Skin epidermis (tissue), 12 donors: ENCODE measurements at regions not wholly inside any gene's neighbourhood (a gene's known extent, or its start where the extent isn't known, plus 50 kb on each side); places are given as distances from the start of the nearest gene placed in this dataset.

Source experiments
- H3K27ac ChIP-seq, 21 experiments: fragments of 200-600 bp; sonication (generic) in 11 of 21; one replicate each; pipeline ENCODE4 v1.5.0; 2020; ENCODE audit warnings: mild to moderate bottlenecking in 3 of 21, inconsistent platforms in 2 of 21, moderate library complexity in 2 of 21
- H3K4me3 ChIP-seq, 7 experiments: fragments of 200-600 bp; sonication (generic) in 2 of 7; one replicate each; pipeline ENCODE4 v1.5.0; 2020; ENCODE audit warnings: inconsistent platforms in 2 of 7, mild to moderate bottlenecking in 2 of 7, moderate library complexity in 1 of 7

DNA sequence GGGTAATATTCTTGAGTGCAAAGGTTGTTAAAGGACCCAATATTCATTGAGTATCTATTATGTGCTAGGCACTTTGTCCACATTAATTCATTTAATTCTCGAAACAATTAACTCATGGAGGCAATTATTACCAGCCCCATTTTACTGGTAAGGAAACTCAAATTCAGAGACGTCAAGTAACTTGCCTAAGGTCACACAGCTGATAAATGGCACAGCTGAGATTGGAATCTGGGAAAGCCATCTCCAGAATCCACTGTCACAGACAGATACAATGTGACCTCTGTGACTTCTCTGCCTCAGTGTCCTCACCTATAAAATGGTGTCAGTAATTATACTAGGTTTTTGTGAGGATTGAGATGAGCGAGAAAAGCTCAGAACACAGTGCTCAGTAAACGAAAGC lies 320.8 kb upstream of the ZFHX3 start:
- H3K27ac ChIP-seq = no peak overlapping the region
- H3K4me3 ChIP-seq = no peak overlapping the region

DNA sequence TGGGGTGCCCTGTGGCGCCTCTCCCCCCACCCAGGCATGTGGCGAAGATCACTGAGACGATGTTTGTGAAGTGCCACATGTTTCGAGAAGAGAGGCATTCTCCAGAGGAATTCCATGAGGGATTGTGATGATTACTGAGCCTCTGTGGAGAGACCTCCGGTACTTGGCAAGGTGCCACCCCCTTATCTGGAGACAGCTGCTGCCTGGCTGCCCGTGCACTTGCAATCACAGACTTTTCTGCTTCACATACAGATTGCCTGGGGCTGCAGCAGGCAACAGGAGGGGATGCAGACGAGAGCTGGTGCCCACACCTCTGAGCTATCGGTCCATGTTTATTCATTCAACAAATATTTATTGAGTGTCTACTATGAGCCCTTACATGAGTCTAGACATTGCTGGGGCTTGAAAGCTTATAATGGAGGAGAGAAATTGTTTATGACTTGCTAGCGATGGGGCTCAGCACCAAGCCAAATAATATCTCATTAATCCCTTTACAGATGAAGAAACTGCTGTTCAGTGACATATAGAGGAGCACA lies 317.2 kb upstream of the ZFHX3 start:
- Histone ChIP-seq H3K27ac (no peak overlapping the region), H3K4me3 (no peak overlapping the region)

DNA sequence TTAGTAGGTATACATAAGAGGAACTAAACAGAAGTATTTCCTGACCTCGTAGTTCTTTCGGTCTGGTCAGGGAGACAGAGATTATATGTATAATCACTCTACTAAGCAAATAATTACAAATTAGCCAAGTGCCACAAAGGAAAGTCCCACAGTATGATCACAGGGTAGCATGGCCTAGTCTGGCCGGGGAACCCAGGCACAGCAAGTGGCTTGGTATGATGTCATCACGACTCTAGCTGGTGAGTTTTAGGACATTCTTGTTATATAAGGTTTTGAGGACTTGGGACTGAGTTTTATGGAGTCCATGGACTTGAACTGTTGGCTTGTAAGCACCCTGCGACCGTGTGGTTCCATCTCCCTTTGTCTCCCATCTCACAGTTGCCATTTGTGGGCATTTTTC lies 316.5 kb upstream of the ZFHX3 start:
- no peak overlapping the region for H3K4me3 ChIP-seq
- no peak overlapping the region for H3K27ac ChIP-seq

DNA sequence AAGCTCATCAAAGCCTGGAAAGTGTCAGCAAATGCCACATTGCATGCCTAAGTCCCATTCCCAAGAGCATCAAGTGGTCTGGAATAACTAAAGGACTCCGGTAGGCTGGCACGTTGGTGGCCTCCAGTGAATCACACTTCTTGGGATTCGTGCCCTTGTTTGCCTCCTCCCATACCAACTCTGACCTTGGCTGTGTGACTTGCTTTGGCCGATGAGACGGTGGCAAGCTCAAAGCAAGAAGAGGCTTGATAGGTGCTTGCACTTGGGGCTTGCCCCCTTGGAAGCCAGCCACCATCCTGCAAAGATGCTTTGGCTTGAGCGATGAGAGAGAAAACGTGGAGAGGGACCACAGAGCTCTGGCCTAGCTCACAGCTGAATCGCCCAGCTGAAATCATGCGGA lies 313.1 kb upstream of the ZFHX3 start:
- H3K27ac ChIP-seq = no peak overlapping the region
- H3K4me3 ChIP-seq = no peak overlapping the region

DNA sequence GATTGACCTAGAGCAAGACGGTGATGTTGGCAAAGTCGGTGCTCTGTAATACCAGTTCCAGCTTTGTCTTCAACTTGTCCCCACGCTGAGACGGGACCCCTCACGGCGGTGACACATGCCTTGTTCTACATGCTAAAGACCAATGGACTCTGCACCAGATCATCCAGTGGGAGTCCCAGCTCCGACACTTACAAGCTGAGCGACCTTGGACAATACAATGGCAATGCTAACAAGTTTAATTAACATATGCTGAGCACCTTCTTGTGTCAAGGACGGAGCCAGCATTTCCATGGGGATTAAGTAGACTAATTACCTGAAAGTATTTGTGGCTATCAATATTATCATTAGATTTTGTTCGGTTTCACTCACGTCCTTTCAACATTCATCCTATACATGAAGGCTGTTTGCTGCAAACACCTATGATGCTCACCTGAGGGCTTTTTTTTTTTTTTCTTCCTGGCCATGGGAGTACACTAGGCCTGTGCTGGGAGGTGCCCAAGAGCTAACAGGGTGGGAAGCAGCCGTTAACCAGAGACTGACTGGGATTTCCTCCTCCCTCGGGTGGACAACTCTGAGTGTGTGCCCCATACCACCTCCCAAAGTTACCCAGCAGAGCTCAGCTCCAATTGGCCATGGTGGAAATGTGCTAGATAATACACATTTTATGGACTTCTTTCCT lies 308.6 kb upstream of the ZFHX3 start:
- Histone ChIP-seq H3K27ac (no peak overlapping the region), H3K4me3 (no peak overlapping the region)

DNA sequence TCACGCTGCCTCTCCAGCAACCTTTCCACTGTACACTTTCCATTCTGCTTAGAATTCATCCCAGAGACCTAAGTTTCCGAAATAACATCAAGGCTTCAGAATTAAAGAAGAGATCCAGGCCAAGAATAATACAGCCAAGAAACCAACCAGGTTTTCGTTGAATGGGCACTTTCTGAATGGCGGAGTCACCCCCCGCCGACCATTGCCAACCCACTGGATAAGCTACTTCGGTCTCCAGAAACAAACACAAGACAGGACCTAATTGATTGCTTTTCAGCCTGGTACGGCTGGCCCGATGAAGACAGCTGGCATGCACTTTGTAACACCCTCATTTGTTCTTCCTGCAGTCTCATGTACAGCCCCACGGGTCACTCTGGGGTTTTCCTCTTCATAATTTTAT lies 308.1 kb upstream of the ZFHX3 start:
- no peak overlapping the region for H3K27ac ChIP-seq
- no peak overlapping the region for H3K4me3 ChIP-seq

DNA sequence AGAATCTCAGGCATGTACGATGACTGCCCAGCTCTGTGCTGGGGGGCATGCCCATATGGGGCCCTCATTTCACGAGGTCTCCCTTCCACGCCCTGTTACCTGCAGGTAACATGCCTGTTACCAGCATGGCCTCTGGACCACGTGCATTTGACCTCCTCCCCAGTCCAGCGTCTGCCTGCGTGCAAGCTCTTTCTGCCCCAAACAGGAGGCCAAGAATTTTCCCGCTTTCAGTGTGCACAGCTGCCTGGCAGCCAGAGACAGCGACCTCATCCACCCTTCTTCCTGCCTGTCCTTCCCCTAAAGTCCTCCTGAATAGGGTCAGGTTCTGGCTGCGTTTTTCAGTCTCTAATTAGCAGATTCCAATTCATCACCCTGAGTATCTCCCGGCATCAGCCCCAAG lies 306.5 kb upstream of the ZFHX3 start:
- Histone ChIP-seq H3K27ac (no peak overlapping the region), H3K4me3 (no peak overlapping the region)

DNA sequence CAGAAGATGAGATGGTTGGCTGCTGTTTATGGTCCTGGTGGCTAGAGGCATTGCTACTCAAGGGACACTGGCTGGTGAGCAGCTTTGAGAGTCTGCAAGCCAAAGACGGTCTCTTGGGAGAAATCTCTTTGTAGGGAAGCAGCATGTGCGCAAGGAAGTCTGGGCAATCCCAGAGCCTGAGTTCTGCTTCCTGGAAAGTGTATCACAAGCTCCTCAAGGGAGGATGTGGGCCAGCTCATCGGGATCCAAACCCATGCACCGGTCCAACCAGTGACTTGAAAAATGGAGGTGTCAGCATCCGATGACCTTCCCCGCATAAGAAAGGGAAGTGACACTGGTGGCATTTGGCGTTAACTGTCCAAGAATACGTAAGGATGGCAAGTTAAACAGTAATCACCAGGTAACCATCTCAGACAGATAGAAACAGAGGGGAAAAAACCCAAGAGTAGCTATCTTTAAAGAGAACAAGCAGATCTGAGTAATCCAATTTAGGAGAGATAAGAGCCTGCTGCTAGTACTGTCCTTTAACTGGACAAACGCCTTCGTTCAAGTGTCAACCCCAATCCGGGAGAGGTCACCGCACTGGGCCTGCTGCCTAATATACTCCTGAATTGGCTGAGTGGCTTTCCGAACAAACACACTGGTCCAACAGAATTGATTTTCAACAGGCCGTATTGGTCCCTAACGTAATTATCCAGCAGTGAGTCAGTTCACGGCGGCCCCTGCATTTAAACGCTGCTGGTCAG lies 303.0 kb upstream of the ZFHX3 start:
- Histone ChIP-seq H3K27ac (no peak overlapping the region), H3K4me3 (no peak overlapping the region)

DNA sequence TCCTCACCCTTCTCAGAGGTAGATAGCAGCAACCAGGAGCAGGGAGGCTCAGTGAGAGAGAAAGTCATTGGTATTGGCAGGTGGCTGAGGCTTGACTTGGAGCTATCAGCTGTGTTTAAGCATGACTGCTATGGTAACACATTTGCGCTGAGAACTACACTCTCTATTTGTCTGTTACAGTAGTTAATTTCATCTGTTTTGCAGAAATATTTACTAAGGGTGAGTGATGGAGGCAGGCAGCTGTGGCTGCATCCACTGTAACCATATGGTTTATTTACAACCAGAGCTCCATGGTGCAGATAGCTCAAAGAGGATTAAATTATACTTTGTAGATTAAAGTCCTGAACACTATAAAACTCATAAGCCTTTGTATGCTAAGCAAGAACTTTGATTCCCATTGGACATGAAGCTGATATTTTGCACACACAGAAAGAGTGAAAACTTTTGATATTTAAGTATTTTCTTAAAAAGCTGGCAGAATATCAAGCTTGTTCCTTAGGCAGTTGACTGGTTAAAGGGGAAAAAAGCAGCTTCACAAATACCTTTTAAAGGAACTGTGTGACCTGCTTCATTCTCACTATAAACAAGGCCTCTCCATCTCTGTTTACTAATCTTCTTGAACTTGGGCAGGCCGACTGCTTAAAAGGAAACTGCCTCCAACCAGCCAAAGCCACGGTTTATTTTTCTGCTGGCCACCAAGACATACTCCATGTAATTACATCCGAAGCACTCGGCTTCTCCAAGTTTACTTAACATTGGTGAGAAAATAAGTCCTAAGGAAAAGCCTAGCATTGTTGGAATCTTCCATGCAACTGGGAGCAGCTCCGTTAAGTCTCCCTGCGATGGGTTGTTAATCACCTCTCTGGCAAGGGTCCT lies 299.8 kb upstream of the ZFHX3 start:
- no peak overlapping the region for H3K27ac ChIP-seq

DNA sequence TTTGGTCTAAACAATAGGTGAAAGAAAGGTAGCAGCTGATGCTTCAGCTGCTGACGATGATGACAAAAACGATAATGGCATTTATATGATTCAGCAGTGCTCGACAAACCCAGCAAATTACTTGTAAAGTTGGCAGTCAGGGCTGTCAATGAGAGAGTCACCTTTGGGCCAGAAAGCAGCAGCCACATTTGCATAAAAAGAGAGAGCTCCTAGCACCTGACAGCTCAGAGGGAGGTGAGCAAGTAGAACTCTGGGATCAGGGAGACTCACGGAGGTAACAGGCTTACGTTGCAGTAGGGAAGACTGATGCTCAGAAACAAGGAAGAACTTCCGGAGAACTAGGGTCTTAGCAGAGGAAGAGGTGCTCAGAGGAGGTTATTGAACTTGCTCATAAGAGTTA lies 291.9 kb upstream of the ZFHX3 start:
- Histone ChIP-seq H3K27ac (no peak overlapping the region), H3K4me3 (no peak overlapping the region)

More for the DNA sequence above, 299.8 kb upstream of the ZFHX3 start:
- no peak overlapping the region for H3K4me3 ChIP-seq

DNA sequence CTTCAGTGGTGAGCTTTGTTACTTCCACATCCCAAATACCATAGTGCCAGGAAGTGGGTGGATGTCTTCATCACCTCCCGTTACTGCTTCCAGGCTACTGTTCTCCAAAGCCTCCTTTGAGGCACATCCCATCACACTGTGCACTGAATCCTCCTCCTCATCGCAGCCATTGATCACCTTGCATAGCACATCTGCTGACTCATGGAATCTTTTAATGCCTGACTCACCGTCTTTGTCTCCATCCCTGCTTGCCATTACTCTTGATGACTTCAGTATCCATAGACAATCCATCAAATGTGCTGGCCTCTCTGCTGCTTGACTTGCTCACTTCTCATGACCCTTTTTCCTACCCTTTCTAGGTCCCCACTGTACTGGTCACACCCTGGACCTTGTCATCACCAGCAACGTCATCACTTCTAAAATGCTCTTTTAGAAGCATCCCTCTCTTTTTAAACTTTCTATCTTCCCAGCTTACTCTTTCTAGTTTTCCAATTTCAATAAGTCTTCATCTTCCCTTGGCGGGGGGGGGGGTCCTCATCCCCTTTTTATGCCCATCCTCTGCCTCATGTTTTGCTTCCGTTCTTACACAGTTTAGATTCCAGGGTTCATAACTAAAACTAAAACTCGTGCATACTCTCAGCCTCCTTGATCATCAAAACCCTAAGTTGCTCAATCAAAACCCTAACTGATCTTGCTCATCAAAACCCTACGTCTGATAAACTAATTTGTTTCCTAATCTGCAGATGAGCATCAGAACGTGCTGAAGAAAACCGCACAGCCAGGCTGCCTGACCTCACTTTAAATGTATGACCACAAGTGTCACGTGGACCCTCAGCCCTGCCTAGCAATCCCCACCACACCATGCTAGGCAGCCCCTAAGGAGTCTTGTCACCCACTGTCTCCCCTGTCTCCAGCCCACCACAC lies 289.7 kb upstream of the ZFHX3 start:
- Histone ChIP-seq H3K27ac (no peak overlapping the region), H3K4me3 (no peak overlapping the region)

DNA sequence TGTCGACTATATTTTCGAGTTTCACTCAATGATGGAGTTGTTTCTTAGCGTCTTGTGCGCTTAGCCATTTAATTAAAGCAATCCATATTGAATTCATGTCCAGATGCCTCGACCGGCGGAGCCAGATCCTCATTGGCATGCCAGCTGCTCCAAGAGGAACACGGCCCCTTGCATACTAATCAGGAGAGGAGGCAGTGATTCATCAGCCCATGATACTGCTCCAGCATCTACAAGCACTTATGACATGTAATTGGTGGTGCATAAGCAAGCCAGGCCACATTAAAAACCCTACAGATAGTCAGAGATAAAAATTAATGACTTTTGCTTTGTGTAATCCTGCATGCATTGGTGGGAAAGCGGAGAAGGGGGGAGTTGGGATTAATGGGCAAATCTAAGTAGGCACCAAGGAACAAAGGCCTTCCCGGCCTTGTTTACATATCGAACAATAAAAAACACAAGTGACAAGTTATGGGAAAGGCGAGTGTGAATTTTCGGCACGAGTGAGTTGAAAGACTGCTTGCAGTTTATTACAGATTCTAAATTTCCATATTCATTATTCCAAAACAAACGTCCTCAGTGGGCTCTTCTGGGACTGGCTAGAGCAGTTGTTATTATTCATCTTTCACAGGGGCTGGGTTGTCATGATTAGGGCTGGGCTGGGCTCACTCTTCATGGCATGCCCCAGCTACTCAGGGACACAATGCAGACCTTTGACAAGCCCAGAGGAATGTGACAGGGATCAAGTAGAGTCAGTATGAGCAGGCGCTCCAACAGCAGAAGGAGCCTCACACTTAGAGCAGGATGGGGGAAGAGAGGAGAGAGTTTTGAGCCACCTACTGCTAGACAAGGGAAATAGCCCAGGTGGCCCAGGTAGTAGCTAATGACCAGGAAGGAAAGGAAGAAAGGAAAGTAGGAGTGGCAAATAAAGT lies 281.7 kb upstream of the ZFHX3 start:
- H3K4me3 ChIP-seq = no peak overlapping the region
- no peak overlapping the region for H3K27ac ChIP-seq

DNA sequence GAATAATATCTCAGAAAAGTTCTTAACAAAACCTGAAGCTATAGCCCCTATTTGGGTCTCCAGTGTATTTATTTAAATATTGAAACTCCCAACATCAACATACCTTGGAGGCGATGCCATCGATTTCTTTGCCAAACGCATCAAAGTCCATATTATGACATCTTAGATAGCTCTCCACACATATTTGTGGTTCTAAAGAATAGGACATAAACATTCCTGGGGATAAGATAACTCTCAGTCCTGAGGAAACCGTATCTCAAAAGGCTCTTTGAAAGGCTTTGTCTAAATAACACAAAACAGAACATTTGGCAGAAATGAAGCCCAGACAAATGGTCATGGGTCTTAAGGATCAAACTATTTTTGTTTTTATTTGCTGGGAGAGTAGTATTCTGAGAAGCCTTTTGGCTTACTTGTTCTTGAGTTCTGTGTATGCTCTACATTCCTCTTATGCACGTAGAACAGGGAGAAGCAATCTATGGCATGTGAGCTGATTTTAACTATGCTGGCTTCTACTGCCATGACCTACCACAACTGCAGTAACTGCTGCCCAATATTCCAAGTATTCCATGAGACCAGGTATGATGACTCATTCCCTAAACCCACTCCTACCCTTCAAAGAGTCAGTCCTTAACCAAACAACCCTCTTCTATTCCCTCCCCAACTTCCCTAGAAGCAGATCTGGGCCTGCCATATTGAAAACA lies 279.0 kb upstream of the ZFHX3 start:
- H3K27ac ChIP-seq = no peak overlapping the region

DNA sequence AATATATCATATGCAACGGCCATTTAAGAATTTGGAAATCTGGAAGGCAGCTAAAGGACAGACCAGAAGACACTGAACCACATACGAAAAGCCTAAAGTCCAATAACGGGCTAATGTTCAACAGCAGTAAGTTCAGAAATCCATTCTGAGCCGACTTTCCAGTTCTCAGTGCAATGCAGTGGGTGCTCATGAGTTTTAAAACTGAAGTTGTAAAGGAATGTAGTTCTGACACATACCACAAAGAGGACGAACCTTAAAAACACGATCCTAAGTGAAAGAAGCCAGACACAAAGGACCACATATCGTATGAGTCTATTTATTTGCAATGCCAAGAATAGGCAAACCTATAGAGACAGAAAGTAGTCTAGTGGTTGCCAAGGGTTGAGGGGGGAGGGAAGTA lies 278.3 kb upstream of the ZFHX3 start:
- H3K4me3 ChIP-seq = no peak overlapping the region

More for the DNA sequence above, 279.0 kb upstream of the ZFHX3 start:
- H3K4me3 ChIP-seq = no peak overlapping the region

DNA sequence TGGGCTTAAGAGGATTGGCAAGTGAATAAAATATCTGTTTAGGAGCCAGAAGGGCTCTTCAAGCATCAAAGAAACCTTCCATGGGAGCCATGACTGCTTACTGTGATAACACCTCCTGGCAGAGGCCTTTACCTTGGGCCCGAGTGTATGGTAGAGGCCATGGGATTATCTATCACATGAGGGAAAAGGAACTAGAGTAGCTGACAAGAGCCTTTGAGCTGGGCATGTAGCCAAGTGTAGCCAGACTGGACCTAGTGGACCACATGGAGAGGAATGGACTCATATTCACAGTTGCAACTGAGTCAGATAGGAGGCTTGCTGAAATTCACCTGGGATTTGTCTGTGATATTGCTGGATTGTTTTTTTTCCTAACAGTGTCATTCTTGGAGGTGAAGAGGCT lies 276.0 kb upstream of the ZFHX3 start:
- H3K4me3 ChIP-seq = no peak overlapping the region
- no peak overlapping the region for H3K27ac ChIP-seq

More for the DNA sequence above, 278.3 kb upstream of the ZFHX3 start:
- H3K27ac ChIP-seq = no peak overlapping the region

DNA sequence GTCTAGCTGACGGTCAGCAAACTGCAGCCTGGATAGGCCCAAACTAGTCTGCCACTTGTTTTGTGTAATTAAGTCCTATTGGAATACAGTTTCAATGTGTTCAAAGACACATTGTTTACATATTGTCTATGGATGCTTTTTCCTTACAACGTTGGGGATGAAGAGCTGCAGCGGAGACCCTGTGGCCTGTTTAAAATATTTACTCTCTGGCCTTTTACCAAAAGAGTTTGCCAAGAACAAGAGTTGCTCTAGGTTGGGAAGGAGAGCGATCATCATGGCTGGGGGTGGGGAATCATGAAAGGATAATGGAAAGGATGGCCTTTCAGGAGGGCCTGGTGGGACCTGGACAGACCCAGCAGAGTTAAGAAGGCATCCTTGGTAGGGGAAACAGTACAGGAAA lies 274.9 kb upstream of the ZFHX3 start:
- H3K27ac ChIP-seq = no peak overlapping the region
- H3K4me3 ChIP-seq = no peak overlapping the region

DNA sequence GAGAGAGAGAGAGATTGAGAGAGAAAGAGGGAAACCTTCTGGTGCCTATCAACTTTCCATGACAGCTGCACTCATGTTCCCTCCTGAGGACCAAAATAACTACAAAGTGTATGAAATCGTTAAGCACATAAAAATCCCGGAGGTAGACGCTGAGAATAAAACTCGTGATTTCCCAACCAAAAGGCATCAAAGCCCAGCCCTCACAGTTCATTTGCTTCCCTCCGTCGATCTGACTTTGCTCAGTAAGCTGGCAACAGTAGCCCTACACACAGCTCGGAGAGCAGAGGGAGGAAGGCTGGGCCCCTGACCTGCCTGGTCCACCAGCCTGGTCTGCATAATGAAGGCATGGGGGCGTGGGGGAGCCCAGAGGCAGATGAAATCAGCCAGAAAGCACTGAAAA lies 273.9 kb upstream of the ZFHX3 start:
- Histone ChIP-seq H3K27ac (no peak overlapping the region), H3K4me3 (no peak overlapping the region)

DNA sequence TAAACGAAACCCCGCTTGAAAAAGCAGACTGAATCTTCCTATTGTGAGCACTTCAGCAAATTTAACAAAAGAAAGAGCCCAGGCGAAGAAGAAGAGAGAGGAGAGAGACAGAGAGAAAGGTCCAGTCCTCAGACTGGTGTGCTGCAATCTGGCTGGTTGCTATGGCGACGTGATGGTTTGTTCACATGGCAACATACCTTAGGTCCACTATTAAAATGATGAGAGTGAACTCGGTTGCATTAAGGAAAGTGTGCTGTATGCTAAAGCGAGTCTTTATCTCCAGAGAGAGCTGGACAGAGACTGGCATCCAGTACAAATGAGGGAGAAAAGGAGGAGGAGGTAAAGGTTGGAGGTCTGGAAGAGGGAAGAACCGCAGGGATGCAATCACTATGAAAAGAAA lies 271.8 kb upstream of the ZFHX3 start:
- Histone ChIP-seq H3K4me3 (no peak overlapping the region), H3K27ac (no peak overlapping the region)
